ENCODE measurements at regions not wholly inside any gene's neighbourhood (a gene's known extent, or its start where the extent isn't known, plus 50 kb on each side); places are given as distances from the start of the nearest gene placed in this dataset.

- DNase-seq (ENCODE audit: low spot score): no peak
Observed at GRCh38 chr5:152337484-152337883, 67.6 kb downstream of the NMUR2 start.

DNA sequence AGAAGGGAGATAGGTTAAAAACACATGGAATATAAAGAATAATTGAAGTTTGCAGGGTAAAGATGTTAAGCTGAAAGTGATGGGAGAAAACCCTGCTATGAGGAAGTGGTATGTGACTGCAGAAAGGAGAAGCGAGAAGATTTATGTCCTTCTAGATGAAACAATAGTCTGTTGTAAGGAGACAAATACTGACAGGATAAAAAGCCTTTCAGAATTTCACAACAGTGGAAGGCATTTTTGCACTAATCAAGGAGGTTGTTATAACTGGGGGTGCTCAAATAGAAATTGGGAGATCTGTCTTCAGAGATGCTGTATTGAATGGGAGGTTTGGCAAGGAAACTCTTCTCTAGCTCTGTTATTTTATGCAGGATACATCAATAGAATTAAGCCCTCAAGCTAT is 69.6 kb downstream of the NMUR2 start:
- no peak for DNase-seq (ENCODE audit: low spot score)

DNA sequence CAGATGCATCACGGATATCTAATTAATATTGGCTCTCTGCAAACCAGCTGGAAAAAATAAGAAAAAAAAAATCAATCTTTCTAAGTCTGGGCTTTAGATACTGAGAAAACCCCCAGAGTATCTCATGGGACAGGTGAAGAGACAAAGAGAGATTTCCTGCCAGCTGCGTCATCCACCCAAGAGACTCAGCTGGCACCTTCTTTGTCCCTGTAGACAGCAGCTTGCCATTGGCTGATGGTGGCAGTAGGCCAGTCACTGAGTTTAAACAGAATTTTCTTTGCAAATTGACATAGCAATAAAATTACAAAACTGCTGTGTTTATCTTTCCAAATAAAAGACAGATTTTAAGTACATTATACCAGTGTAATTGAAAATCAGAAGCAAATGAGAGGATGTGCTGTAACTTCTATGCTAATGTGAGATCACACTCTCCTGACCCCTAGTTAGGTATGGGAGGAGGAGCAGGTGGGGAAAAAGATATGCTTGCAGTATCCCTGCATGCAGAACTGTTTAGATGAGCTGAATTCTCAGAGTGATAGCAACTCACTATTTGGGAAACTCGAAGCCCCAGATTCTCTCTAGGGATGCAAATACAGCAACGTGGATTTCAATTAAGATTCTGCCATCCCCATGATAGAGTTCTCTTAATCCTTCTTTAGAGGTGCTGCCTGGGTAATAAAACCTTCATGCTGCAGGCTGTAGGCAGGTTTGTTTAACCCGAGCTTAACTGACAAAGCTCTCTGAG is 72.2 kb downstream of the NMUR2 start:
- no peak for DNase-seq (ENCODE audit: low spot score)

- DNase-seq (ENCODE audit: low spot score): no peak
Observed at GRCh38 chr5:152331718-152332117, 73.4 kb downstream of the NMUR2 start.

- no peak for DNase-seq (ENCODE audit: low spot score)
Observed at GRCh38 chr5:152331006-152331405, 74.1 kb downstream of the NMUR2 start.

- DNase-seq (ENCODE audit: low spot score): no peak
Observed at GRCh38 chr5:152329761-152330283, 75.3 kb downstream of the NMUR2 start.

- no peak for DNase-seq (ENCODE audit: low spot score)
Observed at GRCh38 chr5:152329207-152329606, 75.9 kb downstream of the NMUR2 start.

DNA sequence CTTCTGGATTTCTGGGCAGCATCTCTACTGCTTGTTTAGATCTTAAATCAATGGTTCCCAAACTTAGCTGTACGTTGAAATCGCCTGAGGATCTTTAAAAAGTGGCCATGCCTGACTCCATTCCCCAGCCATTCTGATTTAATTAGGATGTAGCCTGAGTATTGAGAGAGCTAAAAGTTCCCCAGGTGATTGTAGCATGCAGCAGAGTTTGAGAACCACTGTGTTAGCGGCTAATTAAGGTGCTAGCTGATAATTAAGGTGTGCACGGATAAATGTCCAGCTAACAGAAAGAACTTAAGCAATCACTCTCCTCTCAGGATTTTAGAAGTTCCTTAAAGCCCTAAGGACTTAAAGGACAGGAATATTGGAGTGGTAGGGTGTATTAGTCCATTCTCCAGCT is 89.1 kb downstream of the NMUR2 start:
- DNase-seq (ENCODE audit: low spot score): no peak

DNA sequence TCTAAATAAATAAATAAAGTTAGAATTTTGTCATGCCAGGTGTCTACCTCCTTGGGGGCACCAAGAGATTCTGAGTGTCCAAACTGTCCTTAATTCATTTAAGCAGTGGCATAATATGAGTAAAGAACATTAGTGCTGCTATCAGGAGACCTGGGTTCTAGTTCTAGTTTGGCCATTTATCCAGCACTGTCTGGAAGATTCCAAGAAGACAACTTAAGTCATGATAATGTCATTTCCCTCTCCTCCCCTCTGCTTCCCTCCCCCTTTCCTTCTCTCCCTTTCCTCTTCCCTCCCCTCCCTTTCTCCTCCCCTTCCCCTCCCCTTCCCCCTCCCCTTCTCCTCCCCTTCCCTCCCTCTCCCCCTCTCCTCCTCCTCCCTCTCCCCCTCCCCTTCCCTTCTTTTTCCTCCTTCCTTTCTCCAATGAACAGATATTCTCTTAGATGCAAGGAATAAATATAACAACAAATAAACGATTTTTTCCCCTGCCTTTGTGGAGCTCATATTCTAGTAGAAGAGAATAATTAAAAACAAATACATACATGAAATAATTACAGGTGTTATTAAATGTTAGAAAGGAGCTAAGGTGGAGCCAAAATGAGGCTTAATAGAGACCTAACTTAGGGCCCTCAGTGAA is 90.8 kb downstream of the NMUR2 start:
- no peak for DNase-seq (ENCODE audit: low spot score)

- DNase-seq (ENCODE audit: low spot score): no peak
Observed at GRCh38 chr5:152309926-152310450, 95.1 kb downstream of the NMUR2 start.

- DNase-seq (ENCODE audit: low spot score): no peak
Observed at GRCh38 chr5:152306386-152306785, 98.7 kb downstream of the NMUR2 start.

- DNase-seq (ENCODE audit: low spot score): no peak
Observed at GRCh38 chr5:152305525-152305924, 99.6 kb downstream of the NMUR2 start.

GRCh38 chr5:152303841-152304240 is 101.2 kb downstream of the NMUR2 start:
- DNase-seq (ENCODE audit: low spot score): no peak

DNA sequence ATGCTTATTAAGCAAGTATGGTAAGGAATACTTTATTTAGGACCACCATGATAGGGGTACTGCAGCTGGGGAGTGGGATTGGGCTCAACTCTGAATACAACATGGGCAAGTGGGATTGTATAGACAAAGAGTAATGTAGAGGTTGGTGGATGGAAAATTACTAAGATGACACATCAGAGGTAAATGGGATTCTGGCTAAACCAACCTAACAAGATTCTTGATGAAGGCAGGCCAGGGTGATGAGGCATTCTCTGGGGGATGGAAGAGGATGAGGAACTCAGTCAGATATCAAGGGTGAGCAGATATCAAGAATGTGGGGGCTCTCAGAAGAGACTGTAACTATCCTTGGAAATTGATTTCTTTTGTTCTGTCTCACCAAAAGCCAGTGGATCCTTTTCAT is 107.2 kb downstream of the NMUR2 start:
- no peak for DNase-seq (ENCODE audit: low spot score)

GRCh38 chr5:152293189-152293588 is 111.9 kb downstream of the NMUR2 start:
- no peak for DNase-seq (ENCODE audit: low spot score)

GRCh38 chr5:152290181-152290580 is 114.9 kb downstream of the NMUR2 start:
- no peak for DNase-seq (ENCODE audit: low spot score)

GRCh38 chr5:152288917-152289595 is 116.0 kb downstream of the NMUR2 start:
- no peak for DNase-seq (ENCODE audit: low spot score)

DNA sequence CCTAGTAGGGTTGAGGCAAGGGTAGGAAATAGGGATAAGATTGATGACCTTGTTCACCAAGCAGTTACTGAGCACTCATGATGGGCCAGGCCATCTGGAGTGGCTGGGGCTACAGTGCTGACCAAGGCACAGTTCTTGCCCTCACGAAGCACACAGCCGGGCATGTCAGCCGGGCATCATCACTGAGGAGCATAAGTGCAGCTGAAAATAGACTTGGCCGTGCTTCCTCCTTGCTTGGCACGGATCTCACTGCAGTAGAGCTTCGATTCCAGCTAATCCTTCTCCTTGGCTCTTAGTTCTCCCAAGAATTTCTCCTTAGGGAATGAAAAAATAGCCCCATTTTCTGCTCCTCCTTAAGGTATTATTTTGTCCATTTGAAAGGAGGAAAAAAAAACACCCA is 116.6 kb downstream of the NMUR2 start:
- no peak for DNase-seq (ENCODE audit: low spot score)

GRCh38 chr5:152285764-152286163 is 119.3 kb downstream of the NMUR2 start:
- no peak for DNase-seq (ENCODE audit: low spot score)

DNA sequence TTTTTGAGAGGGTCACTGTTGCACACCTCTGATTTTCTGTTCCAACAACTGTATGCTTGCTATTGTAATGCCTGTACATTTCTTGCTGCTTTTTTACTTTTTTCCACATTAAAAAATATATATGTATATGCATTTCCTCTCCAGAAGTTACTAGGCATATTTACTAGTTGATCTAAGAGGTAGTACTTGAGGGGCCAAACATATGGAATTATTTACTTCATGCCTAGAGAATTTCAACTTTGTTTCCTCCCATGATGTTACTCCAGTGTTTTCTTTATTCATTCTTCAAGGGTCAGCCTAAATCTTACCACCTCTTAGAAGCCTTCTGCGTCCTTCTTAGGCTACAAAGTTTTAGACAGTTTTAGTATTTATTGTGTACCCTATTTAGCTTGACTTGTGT is 122.7 kb downstream of the NMUR2 start:
- no peak for DNase-seq (ENCODE audit: low spot score)

- no peak for DNase-seq (ENCODE audit: low spot score)
Observed at GRCh38 chr5:152277936-152278335, 127.1 kb downstream of the NMUR2 start.

DNA sequence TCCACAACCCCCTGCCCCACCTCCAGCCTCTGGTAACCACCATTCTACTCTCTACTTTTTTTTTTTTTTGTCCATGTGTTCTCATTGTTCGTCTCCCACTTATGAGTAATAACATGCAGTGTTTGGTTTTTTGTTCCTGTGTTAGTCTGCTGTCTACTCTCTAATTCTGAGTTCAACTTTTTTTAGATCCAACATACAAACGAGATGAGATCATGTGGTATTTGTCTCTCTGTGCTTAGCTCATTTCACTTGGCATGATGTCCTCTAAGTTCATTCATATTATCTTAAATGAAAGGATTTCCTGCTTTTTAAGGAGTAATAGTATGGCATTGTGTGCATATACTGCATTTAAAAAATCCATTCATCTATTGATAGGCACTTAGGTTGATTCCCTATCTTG is 130.9 kb downstream of the NMUR2 start:
- DNase-seq (ENCODE audit: low spot score): no peak

DNA sequence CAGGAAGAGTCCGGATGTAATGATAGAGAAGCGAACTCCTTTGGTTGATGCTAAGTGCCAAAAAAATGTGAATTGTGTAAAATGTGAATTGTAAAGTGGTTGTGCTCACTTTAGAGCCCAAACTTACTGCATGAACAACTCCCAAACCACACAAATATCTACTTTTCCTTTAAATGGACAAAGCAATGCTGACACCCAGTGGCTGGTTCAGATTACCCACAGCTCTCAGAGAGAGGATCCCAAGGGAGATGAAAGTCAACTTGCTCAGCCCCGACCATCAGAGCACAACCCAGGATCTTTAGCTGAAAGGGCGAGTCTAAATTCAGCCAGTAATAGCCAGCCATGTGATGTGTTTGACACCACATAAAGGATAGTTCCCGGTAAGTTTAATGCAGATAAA is 133.7 kb downstream of the NMUR2 start:
- no peak for DNase-seq (ENCODE audit: low spot score)

All from left forelimb (tissue), 1 donor.